ENCODE measurements at regions not wholly inside any gene's neighbourhood (a gene's known extent, or its start where the extent isn't known, plus 50 kb on each side); places are given as distances from the start of the nearest gene placed in this dataset.
A peak's percentile ranks its signal among the peaks of the same experiment; 100 is the strongest.

- Histone ChIP-seq H3K79me2 (ENCODE audit: insufficient read depth, low read length) (no peaks in the 10 kb centered on the region), H3K9ac (ENCODE audit: low read depth, low read length, poor library complexity, severe bottlenecking) (no peak overlapping the region), H3K27me3 (ENCODE audit: insufficient read depth, low read length, poor library complexity, severe bottlenecking) (no peaks in the 10 kb centered on the region), H3K9me3 (ENCODE audit: insufficient read depth, low read depth, low read length) (no peaks in the 10 kb centered on the region), H2AFZ (ENCODE audit: low read length) (0 out of 2 replicates have a peak overlapping the region, but pooled peaks have one; percentile 17), H4K20me1 (ENCODE audit: insufficient read depth, low read length, poor library complexity, severe bottlenecking) (no peaks in the 10 kb centered on the region), H3K4me2 (ENCODE audit: low read depth, low read length, poor library complexity, severe bottlenecking) (no peak overlapping the region), H3K4me3 (ENCODE audit: low read length, poor library complexity, severe bottlenecking) (no peak overlapping the region), H3K36me3 (ENCODE audit: insufficient read depth, low read length) (no peaks in the 10 kb centered on the region), H3F3A (ENCODE audit: low read depth) (no peaks in the 10 kb centered on the region), H3K9me2 (replicated peaks; ENCODE audit: low read depth, low read length) (no peaks in the 10 kb centered on the region), H3K4me1 (ENCODE audit: insufficient read depth, low read length, poor library complexity, severe bottlenecking) (peaks cover 3% of the 10 kb centered on the region)
- TF ChIP-seq CTCF (conservative IDR thresholded peaks at IDR 0.05; ENCODE audit: low read length) (no peak), EZH2phosphoT487 (IDR thresholded peaks at IDR 0.05; ENCODE audit: borderline replicate concordance) (no peak)
These were observed 1267.9 kb downstream of the MRPL39 start for GRCh38 chr21:24339406-24339805.

GRCh38 chr21:24336491-24336890, 1270.8 kb downstream of the MRPL39 start:
- H3K36me3 ChIP-seq (ENCODE audit: insufficient read depth, low read length), result no peaks in the 10 kb centered on the region
- no peaks in the 10 kb centered on the region for H3K9me2 ChIP-seq (replicated peaks; ENCODE audit: low read depth, low read length)
- no peaks in the 10 kb centered on the region for H4K20me1 ChIP-seq (ENCODE audit: insufficient read depth, low read length, poor library complexity, severe bottlenecking)
- no peaks in the 10 kb centered on the region for H3F3A ChIP-seq (ENCODE audit: low read depth)
- no peaks in the 10 kb centered on the region for H3K27me3 ChIP-seq (ENCODE audit: insufficient read depth, low read length, poor library complexity, severe bottlenecking)
- no peaks in the 10 kb centered on the region for H3K79me2 ChIP-seq (ENCODE audit: insufficient read depth, low read length)
- H3K9me3 ChIP-seq (ENCODE audit: insufficient read depth, low read depth, low read length), result no peaks in the 10 kb centered on the region
- H3K9ac ChIP-seq (ENCODE audit: low read depth, low read length, poor library complexity, severe bottlenecking), result no peak overlapping the region
- no peak overlapping the region for H3K4me2 ChIP-seq (ENCODE audit: low read depth, low read length, poor library complexity, severe bottlenecking)
- TF ChIP-seq CTCF (conservative IDR thresholded peaks at IDR 0.05; ENCODE audit: low read length) (no peak), EZH2phosphoT487 (IDR thresholded peaks at IDR 0.05; ENCODE audit: borderline replicate concordance) (no peak)
- no peak overlapping the region for H2AFZ ChIP-seq (ENCODE audit: low read length)
- H3K4me1 ChIP-seq (ENCODE audit: insufficient read depth, low read length, poor library complexity, severe bottlenecking), result peaks cover 3% of the 10 kb centered on the region
- no peak overlapping the region for H3K4me3 ChIP-seq (ENCODE audit: low read length, poor library complexity, severe bottlenecking)

- no peaks in the 10 kb centered on the region for H4K20me1 ChIP-seq (ENCODE audit: insufficient read depth, low read length, poor library complexity, severe bottlenecking)
- H3K4me2 ChIP-seq (ENCODE audit: low read depth, low read length, poor library complexity, severe bottlenecking), result no peak overlapping the region
These were observed 1283.7 kb downstream of the MRPL39 start for GRCh38 chr21:24323536-24323935.

More at GRCh38 chr21:24323536-24323935, 1283.7 kb downstream of the MRPL39 start:
- Histone ChIP-seq H3K9ac (ENCODE audit: low read depth, low read length, poor library complexity, severe bottlenecking) (no peak overlapping the region), H3K36me3 (ENCODE audit: insufficient read depth, low read length) (no peaks in the 10 kb centered on the region), H2AFZ (ENCODE audit: low read length) (no peak overlapping the region), H3F3A (ENCODE audit: low read depth) (no peaks in the 10 kb centered on the region), H3K4me3 (ENCODE audit: low read length, poor library complexity, severe bottlenecking) (no peak overlapping the region), H3K9me2 (replicated peaks; ENCODE audit: low read depth, low read length) (no peaks in the 10 kb centered on the region), H3K79me2 (ENCODE audit: insufficient read depth, low read length) (no peaks in the 10 kb centered on the region), H3K4me1 (ENCODE audit: insufficient read depth, low read length, poor library complexity, severe bottlenecking) (no peaks in the 10 kb centered on the region), H3K9me3 (ENCODE audit: insufficient read depth, low read depth, low read length) (no peaks in the 10 kb centered on the region), H3K27me3 (ENCODE audit: insufficient read depth, low read length, poor library complexity, severe bottlenecking) (no peaks in the 10 kb centered on the region)
- TF ChIP-seq CTCF (conservative IDR thresholded peaks at IDR 0.05; ENCODE audit: low read length), result no peak
- no peak for TF ChIP-seq EZH2phosphoT487 (IDR thresholded peaks at IDR 0.05; ENCODE audit: borderline replicate concordance)

All from Loucy (cell line).